Neural cell (in vitro differentiated cells): ENCODE measurements at regions not wholly inside any gene's neighbourhood (a gene's known extent, or its start where the extent isn't known, plus 50 kb on each side); places are given as distances from the start of the nearest gene placed in this dataset.

Experiments used
- H2AFZ ChIP-seq: fragments of 200-600, 300-800 bp; sonication (generic), shearing (Covaris generic); 2 replicates; pipeline ENCODE4 v1.6.0; 2014; ENCODE audit warnings: low read depth, mild to moderate bottlenecking, antibody characterized with exemption, low read length, moderate library complexity
- H3F3A ChIP-seq: fragments of 200-600 bp; shearing (Covaris generic); 2 replicates; pipeline ENCODE4 v1.6.1; 2016; ENCODE audit warnings: mild to moderate bottlenecking, moderate library complexity, mixed read lengths, antibody characterized with exemption, low read length; ENCODE audit not compliant: insufficient read depth, poor library complexity, severe bottlenecking
- H3K27ac ChIP-seq: fragments of 200-600, 300-800 bp; sonication (generic), shearing (Covaris generic); 2 replicates; pipeline ENCODE4 v1.5.1; 2014; ENCODE audit warnings: mild to moderate bottlenecking, low read length, moderate library complexity
- H3K27me3 ChIP-seq: fragments of 300-800, 200-600 bp; sonication (generic), shearing (Covaris generic); 2 replicates; pipeline ENCODE4 v1.6.0; 2014; ENCODE audit warnings: mild to moderate bottlenecking, low read depth, low read length, moderate library complexity; ENCODE audit not compliant: insufficient read depth
- H3K36me3 ChIP-seq: fragments of 300-800, 200-600 bp; sonication (generic), shearing (Covaris generic); 2 replicates; pipeline ENCODE4 v1.5.1; 2014; ENCODE audit warnings: mild to moderate bottlenecking, antibody characterized with exemption, low read length, moderate library complexity; ENCODE audit not compliant: insufficient read depth
- H3K4me2 ChIP-seq: fragments of 300-800, 200-600 bp; sonication (generic), shearing (Covaris generic); 2 replicates; pipeline ENCODE4 v1.6.0; 2014; ENCODE audit warnings: mild to moderate bottlenecking, low read length
- H3K4me3 ChIP-seq: fragments of 300-800, 200-600 bp; sonication (generic), shearing (Covaris generic); 2 replicates; pipeline ENCODE4 v1.5.1; 2014; ENCODE audit warnings: mild to moderate bottlenecking, low read length, moderate library complexity
- H3K79me2 ChIP-seq: fragments of 200-600 bp; shearing (Covaris generic); replicated peaks from 2 replicates; pipeline ENCODE4 v1.6.0; 2014; ENCODE audit warnings: mild to moderate bottlenecking, low read length, moderate library complexity; ENCODE audit not compliant: insufficient read depth
- H3K9ac ChIP-seq: fragments of 300-800, 200-600 bp; sonication (generic), shearing (Covaris generic); 2 replicates; pipeline ENCODE4 v1.6.1; 2016; ENCODE audit warnings: mild to moderate bottlenecking, low read length, mixed read lengths
- H3K9me2 ChIP-seq: fragments of 200-600 bp; shearing (Covaris generic); 2 replicates; pipeline ENCODE4 v1.6.1; 2016; ENCODE audit warnings: mild to moderate bottlenecking, low read length, mixed read lengths; ENCODE audit not compliant: insufficient read depth
- H3K9me3 ChIP-seq: fragments of 200-600, 300-800 bp; sonication (generic), shearing (Covaris generic); 2 replicates; pipeline ENCODE4 v1.6.1; 2016; ENCODE audit warnings: mild to moderate bottlenecking, mixed run types, low read length, moderate library complexity, mixed read lengths
- H4K20me1 ChIP-seq: fragments of 200-600 bp; shearing (Covaris generic); 2 replicates; pipeline ENCODE4 v1.6.1; 2016; ENCODE audit warnings: mild to moderate bottlenecking, mixed run types; ENCODE audit not compliant: insufficient read depth
- CTCF ChIP-seq: fragments of 450-650 bp; IDR thresholded peaks from 2 replicates; pipeline ENCODE4 v1.5.1; 2014; ENCODE audit warnings: antibody characterized with exemption, mild to moderate bottlenecking, moderate library complexity; ENCODE audit not compliant: poor library complexity, severe bottlenecking
- EP300 ChIP-seq: fragments of 450-650 bp; conservative IDR thresholded peaks from 2 replicates; pipeline ENCODE4 v1.6.1; 2014; ENCODE audit warnings: antibody characterized with exemption, mild to moderate bottlenecking, moderate library complexity; ENCODE audit not compliant: poor library complexity, severe bottlenecking
- EZH2 ChIP-seq: fragments of 200-600, 300-800 bp; shearing (Covaris generic), sonication (generic); IDR thresholded peaks from 2 replicates; pipeline ENCODE4 v1.6.1; 2014; ENCODE audit warnings: antibody characterized with exemption, low read length, borderline replicate concordance, mild to moderate bottlenecking; ENCODE audit not compliant: insufficient read depth, poor library complexity, severe bottlenecking
- MXI1 ChIP-seq: fragments of 450-650 bp; conservative IDR thresholded peaks from 2 replicates; pipeline ENCODE4 v1.6.1; 2014; ENCODE audit warnings: antibody characterized with exemption, mild to moderate bottlenecking; ENCODE audit not compliant: poor library complexity, severe bottlenecking
- POLR2AphosphoS5 ChIP-seq: IDR thresholded peaks from 2 replicates; pipeline ENCODE4 v1.6.1; 2012
- RAD21 ChIP-seq: fragments of 450-650 bp; conservative IDR thresholded peaks from 2 replicates; pipeline ENCODE4 v1.6.1; 2014; ENCODE audit warnings: antibody characterized with exemption, mild to moderate bottlenecking, moderate library complexity
- REST ChIP-seq: IDR thresholded peaks from 2 replicates; pipeline ENCODE4 v1.6.1; 2012; ENCODE audit warnings: borderline replicate concordance
- SMC3 ChIP-seq: fragments of 450-650 bp; conservative IDR thresholded peaks from 2 replicates; pipeline ENCODE4 v1.6.1; 2014; ENCODE audit warnings: antibody characterized with exemption, mild to moderate bottlenecking, moderate library complexity; ENCODE audit not compliant: poor library complexity
- TAF1 ChIP-seq: IDR thresholded peaks from 2 replicates; pipeline ENCODE4 v1.6.1; 2012; ENCODE audit warnings: low read depth

- no peak overlapping the region for H2AFZ ChIP-seq
- H3F3A ChIP-seq: no peaks in the 10 kb centered on the region
Measured at GRCh38 chr18:27685091-27685490, 491.8 kb downstream of the CDH2 start.

GRCh38 chr18:27674411-27674810 is 489.3 kb upstream of the CHST9 start:
- Histone ChIP-seq H3K27me3 (no peaks in the 10 kb centered on the region), H3K79me2 (no peaks in the 10 kb centered on the region), H3F3A (no peaks in the 10 kb centered on the region), H3K4me3 (no peak overlapping the region), H3K4me2 (no peak overlapping the region), H3K9ac (no peak overlapping the region), H2AFZ (no peak overlapping the region), H3K36me3 (no peaks in the 10 kb centered on the region), H4K20me1 (no peaks in the 10 kb centered on the region), H3K9me2 (no peaks in the 10 kb centered on the region), H3K27ac (no peak overlapping the region), H3K9me3 (no peaks in the 10 kb centered on the region)
- TF ChIP-seq CTCF (no peak), MXI1 (no peak), EZH2 (no peak), REST (no peak), EP300 (no peak), TAF1 (no peak), SMC3 (no peak), RAD21 (no peak), POLR2AphosphoS5 (no peak)

More at GRCh38 chr18:27685091-27685490, 491.8 kb downstream of the CDH2 start:
- H3K4me3 ChIP-seq: no peak overlapping the region
- H3K9ac ChIP-seq: no peak overlapping the region
- H3K9me3 ChIP-seq: no peaks in the 10 kb centered on the region
- H3K27me3 ChIP-seq: no peaks in the 10 kb centered on the region
- H3K79me2 ChIP-seq: no peaks in the 10 kb centered on the region
- no peak for TF ChIP-seq TAF1
- TF ChIP-seq POLR2AphosphoS5: no peak
- H3K4me2 ChIP-seq: no peak overlapping the region
- no peak overlapping the region for H3K27ac ChIP-seq
- no peaks in the 10 kb centered on the region for H4K20me1 ChIP-seq
- no peaks in the 10 kb centered on the region for H3K9me2 ChIP-seq
- no peaks in the 10 kb centered on the region for H3K36me3 ChIP-seq

GRCh38 chr18:27673861-27674260 is 488.8 kb upstream of the CHST9 start:
- no peak overlapping the region for H3K27ac ChIP-seq
- H2AFZ ChIP-seq: no peak overlapping the region
- H3K79me2 ChIP-seq: no peaks in the 10 kb centered on the region
- H3K4me3 ChIP-seq: no peak overlapping the region
- H3K4me2 ChIP-seq: no peak overlapping the region
- TF ChIP-seq RAD21 (no peak), SMC3 (no peak), EP300 (no peak), POLR2AphosphoS5 (no peak), TAF1 (no peak), EZH2 (no peak), MXI1 (no peak), REST (no peak), CTCF (no peak)
- H3K36me3 ChIP-seq: no peaks in the 10 kb centered on the region
- H3K9me3 ChIP-seq: no peaks in the 10 kb centered on the region
- H3F3A ChIP-seq: no peaks in the 10 kb centered on the region
- H4K20me1 ChIP-seq: no peaks in the 10 kb centered on the region
- no peak overlapping the region for H3K9ac ChIP-seq
- H3K27me3 ChIP-seq: no peaks in the 10 kb centered on the region
- H3K9me2 ChIP-seq: no peaks in the 10 kb centered on the region
